ENCODE measurements at regions not wholly inside any gene's neighbourhood (a gene's known extent, or its start where the extent isn't known, plus 50 kb on each side); places are given as distances from the start of the nearest gene placed in this dataset.
"Not testable (repeated sequence)": the region's sequence is repeated elsewhere in the genome, so short reads cannot be mapped to it uniquely, and the experiment has no call there.

DNA sequence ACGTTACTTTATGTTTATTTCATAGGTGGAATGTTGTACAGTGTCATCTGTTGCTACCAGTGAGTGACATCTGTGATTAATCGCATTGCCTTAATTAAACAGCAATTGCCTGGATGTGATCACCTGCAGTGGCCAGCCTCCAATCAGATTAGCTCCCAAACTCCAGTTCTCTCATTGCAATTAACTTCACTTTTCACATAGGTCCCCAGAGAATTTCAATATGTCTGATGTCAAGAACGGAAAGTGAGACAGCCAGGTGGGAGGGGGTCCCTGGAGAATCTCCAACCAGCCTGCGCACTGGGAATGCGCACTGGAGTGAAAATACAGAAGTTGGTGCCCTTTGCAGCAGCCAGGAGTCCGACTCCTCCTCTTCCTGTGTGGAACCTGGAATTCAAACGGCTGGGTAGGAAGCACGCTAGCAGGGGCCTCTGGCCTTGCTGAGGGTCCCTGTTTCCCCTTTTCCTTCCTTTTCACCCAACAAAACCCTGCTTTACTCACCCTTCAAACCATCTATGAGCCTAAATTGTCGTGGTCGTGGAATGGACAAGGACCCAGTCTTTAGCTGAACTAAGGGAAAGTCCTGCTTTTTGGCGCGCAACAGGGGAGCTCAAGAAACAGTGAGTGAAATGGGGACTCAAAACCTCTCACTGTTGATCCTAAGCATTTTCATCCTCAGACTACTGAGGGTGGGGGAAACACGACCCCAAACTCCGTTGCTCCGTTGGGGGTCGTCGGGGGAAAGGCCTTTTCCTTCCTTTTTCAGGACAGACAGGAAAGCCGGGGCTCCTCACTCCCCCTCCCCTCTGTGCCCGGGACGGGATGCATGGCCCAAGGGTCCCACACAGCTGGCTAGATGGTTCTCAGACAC lies 1355.5 kb upstream of the LRRTM3 start:
- peak; percentile 63 for DNase-seq

DNA sequence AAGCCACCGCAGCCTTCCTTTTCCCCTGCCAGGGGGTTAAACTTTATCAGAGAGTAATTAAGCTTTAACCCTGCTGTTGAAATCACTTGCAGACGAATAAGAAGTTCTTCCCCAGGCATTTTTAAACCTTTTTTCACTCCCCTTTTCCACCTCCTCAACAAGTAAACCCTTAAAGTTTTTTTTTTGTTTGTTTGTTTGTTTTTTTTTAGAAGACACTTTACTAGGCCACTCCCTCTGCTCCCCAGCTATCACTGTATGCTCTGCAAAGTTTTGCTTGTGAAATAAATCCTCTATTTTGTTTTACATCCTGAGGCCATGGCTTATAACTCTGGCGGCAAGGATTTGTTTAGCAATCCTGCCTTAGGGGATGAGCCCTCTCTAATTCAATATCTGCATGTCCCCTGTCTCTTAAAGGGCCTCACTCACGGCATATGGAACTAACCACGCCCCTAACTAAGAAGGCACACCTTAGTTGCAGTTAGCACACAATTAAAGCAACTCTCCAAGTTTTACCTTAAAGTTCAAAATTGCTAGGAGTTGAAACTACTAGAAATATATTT lies 1354.7 kb upstream of the LRRTM3 start:
- peak; percentile 14 for DNase-seq

DNA sequence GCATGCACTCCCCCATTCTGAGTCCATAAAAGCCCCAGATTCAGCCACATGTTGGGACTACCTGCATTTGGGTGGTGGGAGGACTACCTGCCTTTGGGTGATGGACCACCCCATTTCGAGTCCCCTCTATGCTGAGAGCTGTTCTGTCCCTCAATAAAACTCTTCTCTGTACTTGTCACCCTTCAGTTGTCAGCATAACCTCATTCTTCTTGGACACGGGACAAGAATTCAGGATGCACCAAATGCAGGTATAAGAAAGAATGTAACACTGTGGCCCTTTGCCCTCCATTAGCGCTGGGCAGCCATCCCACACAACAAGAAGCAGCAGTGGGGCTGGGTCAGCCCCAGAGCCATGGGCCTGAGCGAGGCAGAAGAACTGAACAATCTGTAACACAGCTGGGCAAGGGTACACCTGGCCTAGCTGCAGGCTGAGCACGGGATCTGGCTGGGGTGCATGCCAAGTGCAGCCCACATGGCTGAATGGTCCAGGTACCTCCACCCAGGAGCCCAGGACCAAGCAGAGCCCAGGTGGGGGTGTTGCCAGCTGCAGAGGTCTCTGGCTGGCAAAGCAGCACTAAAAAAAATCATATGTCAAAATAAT lies 1344.3 kb upstream of the LRRTM3 start:
- no peak for DNase-seq

DNA sequence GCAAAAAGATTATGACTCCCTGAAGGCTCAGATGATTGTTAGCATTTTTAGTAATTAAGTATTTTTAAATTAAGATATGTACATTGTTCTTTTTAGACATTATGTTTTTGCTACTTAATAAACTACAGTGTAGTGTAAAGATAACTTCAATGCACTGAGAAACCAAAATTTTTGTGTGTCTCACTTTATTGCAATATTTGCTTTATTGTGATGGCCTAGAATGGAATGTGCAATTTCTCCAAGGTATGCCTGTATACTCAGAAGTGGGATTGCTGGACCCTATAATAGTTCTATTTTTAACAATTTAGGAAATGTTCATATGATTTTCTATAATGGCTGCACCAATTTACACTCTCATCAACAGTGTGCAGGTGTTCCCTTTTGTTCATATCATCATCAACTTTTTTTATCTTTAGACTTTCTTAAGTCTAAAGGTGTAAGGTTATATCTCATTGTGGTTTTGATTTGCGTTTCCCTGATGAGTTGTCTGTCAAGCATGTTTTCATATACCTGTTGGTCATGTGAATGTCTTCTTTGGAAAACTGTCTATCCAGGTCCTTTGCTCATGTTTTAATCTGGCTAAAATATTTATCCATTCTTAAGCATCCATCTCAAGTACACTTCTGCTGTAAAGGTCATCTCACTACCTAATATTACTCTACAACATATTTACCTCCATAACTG lies 1323.5 kb upstream of the LRRTM3 start:
- DNase-seq = no peak

DNA sequence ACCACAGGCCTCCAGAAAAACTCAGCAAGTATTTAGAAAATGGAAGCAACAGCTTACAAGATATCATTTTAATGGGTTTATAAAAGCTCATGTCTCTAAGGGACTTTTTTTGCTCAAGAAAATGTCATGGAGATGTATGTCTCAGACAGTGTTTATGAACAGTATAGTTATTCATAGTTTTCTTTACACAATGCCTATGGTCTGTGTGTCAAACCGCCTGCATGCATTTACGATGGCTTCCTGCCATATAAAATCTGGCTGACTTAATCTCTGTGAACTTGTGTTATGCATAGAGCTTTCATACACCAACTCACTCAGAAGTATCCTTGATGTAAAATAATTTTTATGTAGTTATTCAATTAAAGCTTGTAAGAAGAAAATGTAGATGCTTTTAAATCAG lies 1314.2 kb upstream of the LRRTM3 start:
- DNase-seq = peak; percentile 78

DNA sequence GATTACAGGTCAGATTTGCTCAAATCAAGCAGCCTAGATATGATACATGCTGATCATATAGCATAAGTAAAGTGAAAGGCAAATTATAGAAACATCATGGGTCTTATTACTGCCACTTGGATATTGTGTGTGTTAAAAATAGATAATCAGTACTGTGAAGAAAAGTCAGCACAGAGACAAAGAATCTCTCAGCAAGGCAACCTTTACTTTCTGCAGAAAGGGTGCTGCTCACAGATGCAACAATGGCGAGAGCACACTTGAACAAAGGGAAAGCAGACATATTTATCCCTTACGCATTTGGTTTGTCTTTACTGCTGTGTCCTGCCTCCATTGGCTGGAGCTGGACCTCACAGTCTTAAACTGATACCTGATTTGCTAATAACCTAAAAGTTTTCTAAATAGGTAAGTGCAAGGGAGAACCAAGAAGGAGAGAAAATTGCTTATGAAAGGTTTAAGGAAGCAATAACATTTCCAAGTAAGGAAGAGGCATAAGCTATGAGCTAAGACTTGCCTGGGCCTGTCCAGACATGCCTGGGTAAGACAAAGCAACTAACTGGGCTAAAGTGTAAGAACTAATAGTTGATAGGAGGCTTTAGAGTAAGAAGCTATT lies 1310.8 kb upstream of the LRRTM3 start:
- DNase-seq = no peak

DNA sequence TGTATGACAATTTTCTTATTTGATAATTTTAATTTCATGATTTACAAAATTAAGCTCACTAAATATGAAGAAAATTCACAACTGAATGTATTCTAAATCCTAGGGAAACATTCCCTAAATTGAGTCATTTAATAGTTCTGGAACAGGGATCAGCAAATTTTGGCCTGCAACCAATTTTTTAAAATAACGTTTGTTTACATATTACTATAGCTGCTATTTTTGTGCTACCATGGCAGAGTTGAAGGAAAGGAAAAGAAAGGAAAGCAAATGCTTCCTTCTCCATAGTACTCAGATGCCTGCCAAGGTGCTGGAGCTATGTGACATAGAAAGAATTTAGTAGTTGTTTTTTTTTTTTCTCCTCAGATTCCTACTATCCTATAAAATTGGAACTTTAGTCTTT lies 1307.7 kb upstream of the LRRTM3 start:
- DNase-seq = peak; percentile 4

DNA sequence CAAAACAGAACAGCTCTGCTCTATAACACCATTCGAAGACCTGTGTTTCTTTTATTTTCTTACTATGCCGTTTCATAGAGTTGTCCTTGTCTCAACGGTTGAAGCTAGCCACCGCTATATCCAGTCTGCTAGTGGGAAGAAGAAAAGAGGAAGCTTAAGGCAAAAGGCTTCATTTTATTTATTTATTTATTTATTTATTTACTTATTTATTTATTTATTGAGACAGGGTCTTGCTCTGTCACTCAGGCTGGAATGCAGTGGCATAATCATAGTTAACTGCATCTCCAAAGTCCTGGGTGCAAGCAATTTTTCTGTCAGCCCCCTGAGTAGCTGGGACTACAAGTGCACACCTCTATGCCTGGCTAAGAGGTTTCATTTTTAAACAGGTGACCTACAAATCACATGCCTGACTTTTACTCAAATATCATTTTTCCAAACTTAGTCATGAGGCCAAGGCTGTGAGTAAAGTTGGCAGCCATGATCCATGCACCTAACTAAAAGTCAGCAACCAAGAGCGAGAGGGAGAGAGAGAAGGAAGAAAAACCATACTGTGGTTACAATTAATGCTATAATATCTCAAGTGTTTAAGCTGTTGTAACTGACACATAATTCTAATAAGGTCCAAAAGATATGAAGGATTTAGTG lies 1305.3 kb upstream of the LRRTM3 start:
- DNase-seq = no peak

DNA sequence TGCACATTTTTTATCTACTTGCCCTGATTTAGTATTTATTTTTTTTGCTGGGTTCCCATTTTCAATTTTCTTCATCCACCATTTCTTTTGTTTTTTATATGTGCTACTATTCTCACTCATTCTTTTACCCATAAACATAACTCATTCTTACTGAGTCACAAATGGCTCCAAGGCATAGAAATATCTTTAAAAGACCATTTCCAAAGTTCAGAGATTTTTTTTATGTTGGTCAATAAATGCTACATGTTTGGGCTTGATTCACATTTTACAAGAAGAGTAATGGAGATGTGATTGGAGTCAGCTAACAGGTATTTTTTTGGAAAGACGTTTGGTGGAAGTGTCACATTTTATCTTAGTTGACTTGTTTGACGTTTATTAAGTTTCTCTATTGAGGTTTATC lies 1303.2 kb upstream of the LRRTM3 start:
- DNase-seq = no peak

DNA sequence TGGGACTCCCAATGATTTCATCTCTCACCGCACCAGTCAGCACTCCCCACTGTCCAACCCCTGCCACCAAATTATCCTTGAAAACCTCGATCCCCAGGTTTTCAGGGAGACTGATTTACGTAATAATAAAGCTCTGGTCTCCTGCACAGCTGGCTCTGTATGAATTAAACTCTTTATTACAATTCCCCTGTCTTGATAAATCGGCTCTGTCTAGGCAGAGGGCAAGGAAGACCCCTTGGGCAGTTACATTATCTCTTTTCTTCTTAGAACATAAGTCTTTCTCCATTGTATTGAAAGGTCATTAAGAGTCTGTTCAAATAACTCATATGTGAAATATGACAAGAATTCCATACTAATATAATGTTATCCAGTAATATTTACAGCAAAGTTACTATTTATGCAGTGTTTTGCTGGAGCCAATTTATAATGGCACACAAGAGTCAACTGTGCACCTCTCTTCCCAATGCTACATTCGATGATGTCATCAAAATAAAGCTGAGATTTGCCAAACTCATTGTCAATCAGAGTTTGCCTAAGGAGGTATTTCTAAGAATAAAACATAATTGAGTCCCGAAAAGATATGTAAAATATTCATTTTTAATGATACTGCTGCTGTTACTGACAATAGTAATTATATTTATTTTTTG lies 1297.2 kb upstream of the LRRTM3 start:
- no peak for DNase-seq

DNA sequence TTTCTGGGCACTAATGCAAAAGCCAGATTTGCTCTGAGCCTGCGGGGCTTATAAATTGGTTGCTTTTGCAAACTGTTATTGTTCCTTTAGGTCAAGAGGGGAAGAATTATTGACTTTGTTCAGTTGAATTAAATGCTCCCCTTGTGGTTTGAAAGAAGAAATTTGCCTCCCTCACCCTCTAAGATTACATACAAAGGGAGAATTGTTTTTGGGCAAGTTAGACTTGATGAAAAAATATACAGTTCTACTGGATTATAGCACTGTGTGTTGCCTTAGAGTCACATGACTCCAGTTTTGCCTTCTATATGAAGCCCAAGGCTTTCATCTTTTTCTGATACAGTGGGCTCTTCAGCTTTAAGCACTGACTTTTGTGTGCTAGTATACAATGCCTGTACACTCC lies 1265.8 kb upstream of the LRRTM3 start:
- no peak for DNase-seq

DNA sequence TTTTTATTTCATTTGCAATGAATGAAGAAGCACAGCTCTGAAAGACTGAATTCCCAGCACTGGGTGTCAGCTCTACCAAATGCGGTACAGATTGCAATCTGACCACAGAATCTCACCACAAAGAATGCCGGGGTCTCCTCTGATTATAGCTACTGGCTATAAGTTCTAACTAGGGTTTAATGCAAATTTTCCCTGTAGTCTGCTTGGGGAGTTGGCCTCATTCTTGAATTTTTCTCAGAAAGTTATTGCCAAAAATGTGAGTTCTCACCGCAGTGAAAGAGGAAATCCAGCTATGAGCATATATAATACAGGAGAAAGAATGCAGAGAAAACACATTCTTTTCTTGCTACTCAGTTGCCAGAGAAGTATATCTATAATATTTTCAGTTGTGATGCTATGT lies 1255.7 kb upstream of the LRRTM3 start:
- peak; percentile 97 for DNase-seq

DNA sequence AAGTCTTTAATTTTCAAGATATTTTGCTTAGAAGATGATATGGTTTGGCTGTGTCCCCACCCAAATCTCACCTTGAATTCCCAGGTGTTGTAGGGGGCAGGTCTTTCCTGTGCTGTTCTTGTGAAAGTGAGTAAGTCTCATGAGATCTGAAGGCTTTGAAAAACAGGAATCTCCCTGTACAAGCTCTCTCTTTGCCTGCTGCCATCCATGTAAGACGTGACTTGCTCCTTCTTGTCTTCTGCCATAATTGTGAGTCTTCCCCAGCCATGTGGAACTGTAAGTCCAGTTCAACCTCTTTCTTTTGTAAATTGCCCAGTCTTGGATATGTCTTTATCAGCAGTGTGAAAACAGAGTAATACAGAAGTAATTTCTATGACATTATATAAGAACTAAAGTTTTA lies 1255.2 kb upstream of the LRRTM3 start:
- not testable (repeated sequence) for DNase-seq

DNA sequence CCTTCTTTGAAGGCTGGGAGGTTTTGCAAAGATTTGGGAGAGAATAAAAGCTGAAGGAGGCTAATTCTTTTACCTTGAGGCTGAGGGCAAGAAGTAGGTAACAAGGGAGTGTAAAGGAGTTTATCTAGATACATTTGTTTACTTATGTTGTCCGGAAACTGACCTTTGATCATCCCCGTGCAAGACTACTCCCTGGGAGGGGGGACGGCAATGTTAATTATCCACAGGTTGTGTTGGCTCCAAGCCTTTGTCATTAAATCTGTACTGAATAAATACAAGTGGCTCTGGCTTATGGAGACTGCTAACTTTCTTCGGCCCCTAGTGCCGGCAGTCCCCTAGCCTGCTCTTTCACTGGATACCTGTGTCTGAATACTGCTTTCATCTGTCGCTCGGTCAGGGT lies 1250.6 kb upstream of the LRRTM3 start:
- DNase-seq = no peak

DNA sequence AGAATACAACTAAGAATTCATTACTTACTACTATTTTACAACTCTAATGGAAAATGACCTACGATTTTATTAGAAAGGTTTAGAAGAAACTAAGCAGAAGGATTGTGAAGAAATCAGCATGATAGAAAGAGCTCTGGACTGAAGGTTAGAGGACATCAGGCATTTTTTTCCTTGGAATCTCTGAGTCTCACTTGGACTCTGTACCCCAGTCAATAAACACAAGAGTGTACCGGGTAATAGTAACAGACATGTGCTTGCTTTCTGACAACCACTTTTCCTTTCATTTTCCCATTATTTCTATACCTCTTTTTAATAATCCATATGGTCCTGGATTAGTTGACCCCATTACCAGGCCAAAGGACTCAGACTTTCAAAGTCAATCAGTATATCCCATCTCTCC lies 1240.9 kb upstream of the LRRTM3 start:
- DNase-seq = no peak

DNA sequence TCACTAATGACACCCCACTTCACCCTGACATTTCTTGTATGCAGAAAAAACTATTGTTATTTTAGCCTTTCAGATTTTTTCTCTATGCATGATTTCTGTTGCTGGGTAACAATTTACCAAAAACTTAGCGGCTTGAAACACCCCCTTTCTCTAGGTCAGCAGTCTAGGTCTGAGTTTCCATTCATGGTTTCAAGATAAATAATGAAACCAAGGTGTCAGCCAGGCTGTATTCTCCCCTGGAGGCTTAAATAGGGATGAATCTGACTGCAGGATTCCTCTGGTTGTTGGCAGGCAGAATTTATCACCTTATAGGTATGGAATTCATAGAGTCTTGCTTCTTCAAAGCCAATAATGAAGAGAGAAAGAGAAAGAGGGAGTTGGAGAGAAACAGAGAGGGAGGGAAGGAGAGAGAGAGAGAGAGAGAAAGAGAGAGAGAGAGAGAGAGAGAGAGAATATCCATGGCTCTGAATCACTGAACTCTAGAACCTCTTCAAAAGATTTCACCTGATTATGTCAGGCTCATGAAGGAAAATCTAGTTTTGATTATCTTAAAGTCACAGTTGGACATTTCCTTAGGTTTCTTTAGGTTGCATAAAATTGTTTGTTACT lies 1224.6 kb upstream of the LRRTM3 start:
- no peak for DNase-seq

DNA sequence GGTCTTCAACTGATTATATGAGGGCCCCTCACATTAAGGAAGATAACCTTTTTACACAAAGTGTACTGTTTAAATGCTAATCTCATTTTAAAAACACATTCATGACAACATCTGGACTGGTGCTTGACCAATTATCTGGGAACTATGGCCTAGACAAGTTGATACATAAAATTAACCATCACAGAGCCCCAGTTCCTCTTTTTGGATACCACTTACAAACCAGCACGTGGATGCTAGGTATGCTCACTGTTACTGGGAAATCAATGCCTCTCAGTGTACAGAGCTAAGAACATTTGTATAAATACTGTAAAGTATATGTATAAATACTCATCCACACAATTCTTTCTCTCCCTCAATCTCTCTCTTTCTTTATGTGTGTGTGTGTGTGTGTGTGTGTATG lies 1217.8 kb upstream of the LRRTM3 start:
- no peak for DNase-seq

DNA sequence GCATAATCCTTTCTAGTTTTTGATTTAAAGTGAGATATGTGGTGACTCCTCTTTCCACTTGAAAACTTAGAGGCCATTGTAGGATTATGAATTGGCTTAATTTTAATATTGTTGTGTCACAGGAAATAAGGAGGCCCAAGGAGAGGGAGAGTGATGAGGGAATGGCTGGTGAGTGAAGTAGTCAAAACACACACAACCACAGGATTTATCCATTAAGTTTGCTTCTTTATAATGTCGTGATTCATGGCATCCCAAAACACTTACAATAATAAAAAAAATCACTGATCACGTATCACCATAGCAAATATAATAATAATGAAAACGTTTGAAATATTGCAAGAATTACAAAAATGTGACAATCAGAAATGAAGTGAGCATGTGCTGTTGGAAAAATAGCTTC lies 1215.5 kb upstream of the LRRTM3 start:
- DNase-seq = peak; percentile 4

DNA sequence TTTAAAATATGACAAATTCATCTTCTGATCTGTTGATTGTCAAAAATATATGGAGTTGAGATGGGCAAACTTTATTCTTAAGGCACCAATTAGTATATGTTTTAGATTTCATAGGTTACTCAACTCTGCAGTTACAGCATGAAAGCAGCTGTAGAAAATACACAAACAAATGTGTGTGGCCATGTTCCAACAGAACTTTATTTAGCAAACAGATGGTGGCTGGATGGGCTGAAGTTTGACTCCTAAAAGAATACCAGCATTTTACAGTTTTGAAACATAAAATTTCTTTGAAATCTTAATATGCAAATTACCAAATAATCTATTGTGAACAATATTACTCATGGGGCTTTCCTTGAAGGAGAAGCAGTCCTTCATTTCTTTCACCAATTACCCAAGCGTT lies 1206.0 kb upstream of the LRRTM3 start:
- no peak for DNase-seq

DNA sequence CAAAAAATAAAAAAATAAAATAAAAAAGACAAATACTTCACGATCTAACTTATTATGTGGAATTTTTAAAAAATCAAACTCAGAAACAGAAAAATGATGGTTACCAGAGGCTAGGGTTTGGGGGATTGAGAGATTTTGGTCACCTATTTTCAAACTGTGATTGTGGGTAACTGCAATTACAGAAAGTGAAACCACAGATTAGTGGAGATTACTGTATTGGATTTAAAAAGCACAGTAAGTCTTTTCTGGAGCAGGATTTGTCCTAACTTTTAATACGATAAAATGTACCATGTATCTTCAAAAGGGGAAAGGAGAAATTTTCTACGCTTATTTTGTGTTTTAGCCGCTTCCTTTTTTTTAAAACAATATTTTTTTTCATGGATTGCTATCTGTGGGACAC lies 1204.9 kb upstream of the LRRTM3 start:
- DNase-seq = no peak

DNA sequence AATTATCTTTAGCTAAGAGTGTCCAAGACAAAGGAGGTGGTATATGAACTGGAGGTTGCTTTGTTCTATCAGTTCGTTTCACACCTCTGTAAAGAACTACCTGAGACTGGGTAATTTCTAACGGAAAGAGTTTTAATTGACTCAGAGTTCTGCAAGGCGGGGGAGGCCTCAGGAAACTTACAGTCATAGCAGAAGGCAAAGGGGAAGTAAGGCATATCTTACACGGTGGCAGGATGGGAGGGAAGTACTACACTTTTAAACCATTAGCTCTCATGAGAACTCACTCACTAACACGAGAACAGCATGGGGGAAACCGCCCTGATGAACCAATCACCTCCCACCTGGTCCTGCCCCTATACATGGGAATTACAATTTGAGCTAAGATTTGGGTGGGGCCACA lies 1202.3 kb upstream of the LRRTM3 start:
- no peak for DNase-seq

DNA sequence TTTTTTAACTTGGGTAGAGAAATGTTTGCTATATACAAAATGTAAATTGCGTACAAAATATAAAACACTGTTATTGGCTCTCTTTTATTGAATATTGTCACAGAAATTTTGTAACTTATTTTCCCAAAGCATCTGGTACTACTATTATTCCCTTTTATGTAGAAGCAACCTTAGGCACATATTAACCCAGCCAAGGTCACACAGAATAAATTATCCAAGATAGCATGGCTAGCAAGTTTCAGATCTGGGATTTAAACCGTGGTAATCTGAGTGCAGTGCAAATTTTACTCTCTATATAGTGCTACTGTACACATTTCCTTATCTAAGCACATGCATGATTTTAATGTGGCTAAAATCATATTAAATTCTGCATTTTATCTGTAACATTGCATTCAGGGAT lies 1190.5 kb upstream of the LRRTM3 start:
- DNase-seq = no peak
